ENCODE measurements at regions not wholly inside any gene's neighbourhood (a gene's known extent, or its start where the extent isn't known, plus 50 kb on each side); places are given as distances from the start of the nearest gene placed in this dataset.

DNA sequence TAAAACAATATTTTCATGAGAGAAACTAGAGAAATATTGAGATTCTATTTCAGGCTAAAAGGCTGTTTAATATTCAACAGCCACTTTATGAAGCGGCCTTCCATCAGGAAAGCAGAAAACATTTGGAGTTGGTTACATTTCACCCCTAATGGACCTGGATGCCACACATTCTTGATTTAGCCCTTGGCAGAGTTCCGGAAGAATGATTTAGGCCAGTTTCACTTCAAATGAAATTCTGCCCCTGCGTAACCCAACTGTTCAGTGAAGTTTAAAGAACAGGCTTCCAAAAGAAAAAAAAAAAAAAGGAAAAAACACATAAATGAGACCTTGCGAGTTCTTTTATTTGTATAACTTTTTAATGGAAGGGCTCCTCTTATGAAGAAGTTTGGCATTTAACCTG, 239.2 kb upstream of the AKR1E2 start:
- H3K27ac ChIP-seq, result no peak overlapping the region
- TF ChIP-seq, protein P1, sequence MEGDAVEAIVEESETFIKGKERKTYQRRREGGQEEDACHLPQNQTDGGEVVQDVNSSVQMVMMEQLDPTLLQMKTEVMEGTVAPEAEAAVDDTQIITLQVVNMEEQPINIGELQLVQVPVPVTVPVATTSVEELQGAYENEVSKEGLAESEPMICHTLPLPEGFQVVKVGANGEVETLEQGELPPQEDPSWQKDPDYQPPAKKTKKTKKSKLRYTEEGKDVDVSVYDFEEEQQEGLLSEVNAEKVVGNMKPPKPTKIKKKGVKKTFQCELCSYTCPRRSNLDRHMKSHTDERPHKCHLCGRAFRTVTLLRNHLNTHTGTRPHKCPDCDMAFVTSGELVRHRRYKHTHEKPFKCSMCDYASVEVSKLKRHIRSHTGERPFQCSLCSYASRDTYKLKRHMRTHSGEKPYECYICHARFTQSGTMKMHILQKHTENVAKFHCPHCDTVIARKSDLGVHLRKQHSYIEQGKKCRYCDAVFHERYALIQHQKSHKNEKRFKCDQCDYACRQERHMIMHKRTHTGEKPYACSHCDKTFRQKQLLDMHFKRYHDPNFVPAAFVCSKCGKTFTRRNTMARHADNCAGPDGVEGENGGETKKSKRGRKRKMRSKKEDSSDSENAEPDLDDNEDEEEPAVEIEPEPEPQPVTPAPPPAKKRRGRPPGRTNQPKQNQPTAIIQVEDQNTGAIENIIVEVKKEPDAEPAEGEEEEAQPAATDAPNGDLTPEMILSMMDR (conservative IDR thresholded peaks at IDR 0.05), result no peak

- TF ChIP-seq, protein P1 (conservative IDR thresholded peaks at IDR 0.05), result no peak
- no peak overlapping the region for H3K27ac ChIP-seq
Measured at GRCh38 chr10:4581929-4582328, 244.1 kb upstream of the AKR1E2 start.

GRCh38 chr10:4579844-4580243, 246.2 kb upstream of the AKR1E2 start:
- no peak overlapping the region for H3K27ac ChIP-seq
- TF ChIP-seq, protein P1 (conservative IDR thresholded peaks at IDR 0.05), result no peak

DNA sequence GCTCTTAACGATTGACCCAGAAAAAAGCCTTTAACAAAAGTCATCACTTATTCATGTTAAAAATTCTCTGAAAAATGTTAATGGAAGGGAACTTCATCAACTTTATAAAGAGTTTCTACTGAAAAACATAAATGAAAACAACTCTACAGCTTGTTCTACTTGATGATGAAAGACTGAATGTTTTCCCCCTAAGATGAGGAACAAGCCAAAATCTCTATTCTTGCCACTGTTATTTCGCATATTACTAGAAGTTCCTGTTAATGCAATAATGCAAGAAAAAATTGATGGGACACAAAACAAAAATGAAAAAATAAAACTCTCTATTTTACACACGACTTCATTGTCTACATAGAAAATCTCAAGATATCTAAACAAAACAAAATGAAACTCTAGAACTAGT, 249.8 kb upstream of the AKR1E2 start:
- H3K27ac ChIP-seq, result no peak overlapping the region
- TF ChIP-seq, protein P1 (conservative IDR thresholded peaks at IDR 0.05), result no peak

- TF ChIP-seq, protein P1 (conservative IDR thresholded peaks at IDR 0.05), result no peak
- no peak overlapping the region for H3K27ac ChIP-seq
Measured at GRCh38 chr10:4569151-4569550, 256.9 kb upstream of the AKR1E2 start.

DNA sequence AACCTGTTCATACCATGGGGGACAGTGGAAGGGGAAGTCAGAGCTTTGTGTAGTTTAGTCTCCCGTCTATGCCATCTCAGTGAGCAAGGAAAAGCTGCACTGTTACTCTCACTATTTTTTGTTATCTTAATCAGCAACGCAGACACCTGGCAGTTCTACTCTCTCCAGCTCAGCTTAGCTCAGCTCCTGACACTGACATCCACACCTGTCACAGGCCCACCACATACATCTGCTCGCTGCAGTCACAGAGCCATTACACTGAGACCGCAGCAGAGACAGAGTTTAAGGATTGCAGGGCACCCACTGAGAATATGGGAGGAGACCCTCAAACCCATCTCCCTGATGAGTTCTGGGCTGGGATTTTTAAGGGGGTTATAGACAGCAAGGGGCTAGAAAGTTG, 257.3 kb upstream of the AKR1E2 start:
- no peak overlapping the region for H3K27ac ChIP-seq
- TF ChIP-seq, protein P1 (conservative IDR thresholded peaks at IDR 0.05), result no peak

DNA sequence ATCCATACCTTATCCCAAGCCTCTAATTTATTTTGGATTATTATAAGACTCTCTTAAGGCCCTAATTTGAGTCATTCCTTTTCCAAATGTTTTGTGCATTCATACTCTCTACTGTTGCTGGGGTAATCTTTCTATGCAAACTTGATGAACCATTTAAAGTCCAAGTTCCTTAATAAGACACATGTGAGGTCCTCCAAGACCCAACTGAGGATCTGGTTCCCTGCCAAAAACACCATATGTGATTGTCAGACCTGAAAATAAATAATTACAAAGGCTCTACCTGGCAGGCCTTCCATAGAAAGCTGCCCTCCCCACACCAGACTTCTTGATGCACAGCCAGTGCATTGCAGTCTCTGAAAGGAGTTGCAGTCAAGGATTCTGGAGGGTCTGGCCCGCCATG, 257.9 kb upstream of the AKR1E2 start:
- TF ChIP-seq, protein P1 (conservative IDR thresholded peaks at IDR 0.05), result no peak
- H3K27ac ChIP-seq, result no peak overlapping the region

DNA sequence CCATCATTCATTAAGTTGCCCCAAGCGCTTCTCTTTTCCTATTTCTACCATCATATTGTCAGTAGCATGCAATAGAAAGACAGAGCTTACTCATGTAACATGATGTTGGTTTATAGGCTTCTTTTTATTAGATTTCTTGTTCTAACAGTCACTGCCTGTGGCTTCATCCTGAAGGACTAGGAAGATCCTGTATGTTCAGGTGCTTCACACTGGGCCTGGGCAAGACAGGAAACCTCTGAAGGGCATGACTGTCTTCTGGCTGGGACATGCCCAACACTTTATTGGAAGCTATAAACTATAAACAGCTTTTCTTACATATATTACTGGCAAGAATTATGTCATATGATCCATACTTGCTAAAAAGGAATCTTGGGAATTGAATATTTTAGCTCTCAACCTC, 258.4 kb upstream of the AKR1E2 start:
- TF ChIP-seq, protein P1 (conservative IDR thresholded peaks at IDR 0.05), result no peak

More for the DNA sequence above, 258.4 kb upstream of the AKR1E2 start:
- no peak overlapping the region for H3K27ac ChIP-seq

Measured in VCaP (cell line).